Transverse colon (tissue), 4 donors: ENCODE measurements at regions not wholly inside any gene's neighbourhood (a gene's known extent, or its start where the extent isn't known, plus 50 kb on each side); places are given as distances from the start of the nearest gene placed in this dataset.
"Not testable (repeated sequence)": the region's sequence is repeated elsewhere in the genome, so short reads cannot be mapped to it uniquely, and the experiment has no call there.

Source experiments
- DNase-seq: peaks from one replicate; pipeline ENCODE4 v3.0.0-alpha.2; 2019
- H3K27ac ChIP-seq, 4 donors: fragments of 200-600 bp; sonication (generic); 2 replicates each; pipeline ENCODE4 v1.5.1; 2016 to 2018; ENCODE audit warnings: inconsistent platforms in 4 of 4
- H3K27me3 ChIP-seq: fragments of 200-600 bp; sonication (generic); 2 replicates; pipeline ENCODE4 v1.5.1; 2017; ENCODE audit warnings: inconsistent platforms
- H3K36me3 ChIP-seq, 4 donors: fragments of 200-600 bp; sonication (generic); 2 replicates each; pipeline ENCODE4 v1.5.1; 2017 to 2019; ENCODE audit warnings: inconsistent platforms in 4 of 4
- H3K4me1 ChIP-seq, 4 donors: fragments of 200-600 bp; sonication (generic); 2 replicates each; pipeline ENCODE4 v1.5.1; 2017 to 2020; ENCODE audit warnings: inconsistent platforms in 4 of 4
- H3K4me3 ChIP-seq, 4 donors: fragments of 200-600 bp; sonication (generic); 1 replicate in 1 of 4; 2 replicates in 3 of 4; pipeline versions ENCODE4 v1.5.1 to v1.6.1; 2017 to 2019; ENCODE audit warnings: inconsistent platforms in 4 of 4
- H3K9me3 ChIP-seq, 2 donors: fragments of 200-600 bp; sonication (generic); 2 replicates each; pipeline ENCODE4 v1.5.1; 2017 to 2019; ENCODE audit warnings: inconsistent platforms in 2 of 2
- EP300 ChIP-seq: sonication (generic); formaldehyde crosslinking; IDR thresholded peaks from one replicate; pipeline ENCODE4 v1.6.1; 2017; ENCODE audit warnings: antibody characterized with exemption, low read depth
- POLR2A ChIP-seq: fragments of 450-650 bp; IDR thresholded peaks from one replicate; pipeline ENCODE4 v1.6.1; 2016; ENCODE audit warnings: antibody characterized with exemption, mild to moderate bottlenecking, moderate library complexity
- POLR2AphosphoS5 ChIP-seq, 3 donors: sonication (generic); formaldehyde crosslinking; IDR thresholded peaks; one replicate each; pipeline ENCODE4 v1.6.1; 2016; ENCODE audit warnings: antibody characterized with exemption in 3 of 3
- WGBS, 2 donors: methylation state at CpG; one replicate each; pipeline ENCODE4 v1.1.5; 2018; ENCODE audit warnings: low coverage in 1 of 2; 5-methylcytosine and 5-hydroxymethylcytosine counted together
- in situ Hi-C, 4 donors: fragments of 200-750 bp; cut with MboI; loops; one replicate each; pipeline versions ENCODE4 v1.15.0 to v1.15.1; 2017; ENCODE audit warnings: low sequenced_read_pairs in 3 of 4, low pct_ligation_motif_present in 1 of 4, low pct_unique_long_range_greater_than_20kb in 1 of 4
- intact Hi-C: fragments of 100-400 bp; cut with DNase I; formaldehyde crosslinking; loops from one replicate; pipeline ENCODE4 v1.15.1; 2023; ENCODE audit warnings: low total_unique reads
- TF ChIP-seq, protein P1 (sequence below), 5 experiments: fragments of 200-600 bp in 3 of 5; fragments of 450-650 bp in 2 of 5; sonication (generic) in 3 of 5; IDR thresholded peaks; 1 replicate in 2 of 5; 2 replicates in 3 of 5; pipeline ENCODE4 v1.5.1; 2016 to 2017; ENCODE audit warnings: antibody characterized with exemption in 5 of 5, inconsistent platforms in 3 of 5, mild to moderate bottlenecking in 2 of 5, moderate library complexity in 1 of 5

DNA sequence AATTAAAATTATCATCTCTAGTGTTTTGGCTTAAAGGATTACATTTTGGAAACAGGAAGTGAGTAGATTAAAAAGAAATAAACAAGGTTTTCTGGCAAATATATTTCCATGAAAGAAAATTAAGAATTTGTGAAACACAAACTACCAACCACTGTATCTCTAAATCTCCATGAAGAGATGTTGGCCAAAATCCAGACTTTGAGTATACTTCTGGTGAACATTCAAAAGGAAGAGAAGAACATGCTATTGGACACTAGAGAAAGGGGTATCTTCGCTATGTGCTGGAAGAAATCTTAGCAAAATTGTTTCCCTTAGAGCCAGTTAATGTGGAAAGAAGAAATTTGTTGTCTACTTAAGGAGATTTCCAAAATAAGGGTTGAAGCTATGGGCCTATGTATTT is 710.4 kb upstream of the CTNND2 start:
- Histone ChIP-seq H3K27me3 (no peaks in the 10 kb centered on the region), H3K4me3 (no peak overlapping the region), H3K36me3 (no peaks in the 10 kb centered on the region), H3K4me1 (no peaks in the 10 kb centered on the region), H3K9me3 (peaks cover 0 to 6% of the 10 kb centered on the region in 2 donors), H3K27ac (no peak overlapping the region)
- intact Hi-C loops (no loop called here), in situ Hi-C loops (no loop called here)
- 50 to 56% methylated on average over 1 of the region's 1 CpG for WGBS, 2 donors
- no peak for DNase-seq
- TF ChIP-seq POLR2AphosphoS5 (IDR thresholded peaks at IDR 0.05) = no peak
- TF ChIP-seq EP300 = no peak
- no peak for TF ChIP-seq POLR2A
- TF ChIP-seq, protein P1, sequence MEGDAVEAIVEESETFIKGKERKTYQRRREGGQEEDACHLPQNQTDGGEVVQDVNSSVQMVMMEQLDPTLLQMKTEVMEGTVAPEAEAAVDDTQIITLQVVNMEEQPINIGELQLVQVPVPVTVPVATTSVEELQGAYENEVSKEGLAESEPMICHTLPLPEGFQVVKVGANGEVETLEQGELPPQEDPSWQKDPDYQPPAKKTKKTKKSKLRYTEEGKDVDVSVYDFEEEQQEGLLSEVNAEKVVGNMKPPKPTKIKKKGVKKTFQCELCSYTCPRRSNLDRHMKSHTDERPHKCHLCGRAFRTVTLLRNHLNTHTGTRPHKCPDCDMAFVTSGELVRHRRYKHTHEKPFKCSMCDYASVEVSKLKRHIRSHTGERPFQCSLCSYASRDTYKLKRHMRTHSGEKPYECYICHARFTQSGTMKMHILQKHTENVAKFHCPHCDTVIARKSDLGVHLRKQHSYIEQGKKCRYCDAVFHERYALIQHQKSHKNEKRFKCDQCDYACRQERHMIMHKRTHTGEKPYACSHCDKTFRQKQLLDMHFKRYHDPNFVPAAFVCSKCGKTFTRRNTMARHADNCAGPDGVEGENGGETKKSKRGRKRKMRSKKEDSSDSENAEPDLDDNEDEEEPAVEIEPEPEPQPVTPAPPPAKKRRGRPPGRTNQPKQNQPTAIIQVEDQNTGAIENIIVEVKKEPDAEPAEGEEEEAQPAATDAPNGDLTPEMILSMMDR (IDR thresholded peaks at IDR 0.05) = no peak

DNA sequence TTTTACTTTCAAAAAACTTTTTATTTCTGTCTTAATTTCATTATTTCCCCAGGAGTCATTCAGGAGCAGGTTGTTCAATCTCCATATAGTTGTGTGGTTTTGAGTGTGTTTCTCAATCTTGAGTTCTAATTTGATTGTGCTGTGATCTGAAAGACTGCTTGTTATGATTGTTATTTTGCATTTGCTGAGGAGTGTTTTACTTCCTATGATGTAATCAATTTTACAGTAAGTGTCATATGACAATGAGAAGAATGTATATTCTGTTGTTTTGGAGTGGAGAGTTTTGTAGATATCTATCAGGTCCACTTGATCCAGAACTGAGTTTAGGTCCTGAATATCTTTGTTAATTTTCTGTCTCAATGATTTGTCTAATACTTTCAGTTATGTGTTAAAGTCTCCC is 706.9 kb upstream of the CTNND2 start:
- Histone ChIP-seq H3K4me1 (no peaks in the 10 kb centered on the region), H3K27ac (no peak overlapping the region), H3K27me3 (no peaks in the 10 kb centered on the region), H3K4me3 (no peak overlapping the region), H3K9me3 (no peaks in the 10 kb centered on the region), H3K36me3 (no peaks in the 10 kb centered on the region)
- in situ Hi-C loops = no loop called here
- TF ChIP-seq POLR2A (no peak), POLR2AphosphoS5 (IDR thresholded peaks at IDR 0.05) (no peak), EP300 (no peak)
- TF ChIP-seq, protein P1 (IDR thresholded peaks at IDR 0.05) = no peak
- intact Hi-C loops = no loop called here
- DNase-seq = no peak

DNA sequence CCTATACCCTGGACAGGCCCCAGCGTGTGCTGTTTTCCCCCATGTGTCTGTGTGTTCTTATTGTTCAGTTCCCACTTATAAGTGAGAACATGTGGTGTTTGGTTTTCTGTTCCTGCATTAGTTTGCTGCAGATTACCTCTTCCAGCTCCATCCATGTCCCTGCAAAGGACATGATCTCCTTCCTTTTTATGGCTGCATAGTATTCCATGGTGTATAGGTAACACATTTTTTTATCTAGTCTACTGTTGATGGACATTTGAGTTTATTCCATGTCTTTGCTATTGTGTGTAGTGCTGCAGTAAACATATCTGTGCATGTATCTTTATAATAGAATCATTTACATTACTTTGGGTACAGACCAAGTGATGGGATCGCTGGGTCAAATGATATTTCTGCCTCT is 703.6 kb upstream of the CTNND2 start:
- in situ Hi-C loops, H3K9me3 ChIP-seq, H3K4me1 ChIP-seq, DNase-seq, H3K4me3 ChIP-seq, intact Hi-C loops, H3K27ac ChIP-seq, H3K36me3 ChIP-seq, H3K27me3 ChIP-seq: not testable (repeated sequence)
- 0 to 46% methylated on average over 1 to 2 of the region's 2 CpGs for WGBS, 2 donors

DNA sequence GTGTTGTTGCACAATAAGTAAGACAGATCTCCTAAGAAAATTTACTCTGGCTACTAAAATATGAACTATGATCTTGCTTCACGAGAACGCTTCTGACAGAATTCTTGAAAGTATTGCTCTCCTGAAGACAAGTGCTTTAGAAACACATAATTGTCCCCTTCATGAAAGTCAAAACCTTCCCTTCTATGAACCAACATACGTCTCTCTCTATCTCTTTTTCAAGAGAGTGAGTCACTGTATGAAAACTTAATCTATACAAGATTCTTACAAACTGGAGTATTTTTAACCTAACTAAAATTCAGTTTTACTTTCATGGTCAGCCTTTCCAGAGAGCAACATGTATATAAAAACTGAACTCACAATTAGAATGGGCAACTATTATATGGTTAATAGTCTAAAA is 688.0 kb upstream of the CTNND2 start:
- Histone ChIP-seq H3K4me1 (no peaks in the 10 kb centered on the region), H3K4me3 (no peak overlapping the region), H3K27me3 (no peaks in the 10 kb centered on the region), H3K36me3 (no peaks in the 10 kb centered on the region), H3K27ac (no peak overlapping the region), H3K9me3 (no peaks in the 10 kb centered on the region)
- 81 to 85% methylated on average over 3 of the region's 3 CpGs for WGBS, 2 donors
- TF ChIP-seq POLR2AphosphoS5 (IDR thresholded peaks at IDR 0.05) (no peak), EP300 (no peak), POLR2A (no peak)
- TF ChIP-seq, protein P1 (IDR thresholded peaks at IDR 0.05) = no peak
- intact Hi-C loops = no loop called here
- no peak for DNase-seq
- in situ Hi-C loops = no loop called here

DNA sequence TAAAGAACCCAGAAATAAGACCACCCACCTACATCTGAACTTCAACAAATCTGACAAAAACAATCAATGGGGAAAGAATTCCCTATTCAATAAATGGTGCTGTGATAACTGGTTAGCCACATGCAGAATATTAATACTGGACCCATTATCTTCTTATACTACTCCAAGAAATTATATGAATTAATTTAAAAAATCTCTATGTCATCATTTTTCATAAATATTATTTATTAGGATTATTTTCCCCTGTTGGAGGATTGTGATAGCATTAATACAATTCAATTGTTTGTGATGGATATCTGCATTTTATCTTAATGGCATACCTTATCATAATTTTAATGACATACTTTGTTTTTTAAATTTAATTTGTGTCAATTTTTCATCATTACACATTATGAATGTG is 682.2 kb upstream of the CTNND2 start:
- Histone ChIP-seq H3K4me3 (no peak overlapping the region), H3K4me1 (no peaks in the 10 kb centered on the region), H3K36me3 (no peaks in the 10 kb centered on the region), H3K27ac (no peak overlapping the region), H3K9me3 (no peaks in the 10 kb centered on the region), H3K27me3 (no peaks in the 10 kb centered on the region)
- intact Hi-C loops = no loop called here
- TF ChIP-seq, protein P1 (IDR thresholded peaks at IDR 0.05) = no peak
- TF ChIP-seq EP300 (no peak), POLR2AphosphoS5 (IDR thresholded peaks at IDR 0.05) (no peak), POLR2A (no peak)
- DNase-seq = no peak
- in situ Hi-C loops = no loop called here

DNA sequence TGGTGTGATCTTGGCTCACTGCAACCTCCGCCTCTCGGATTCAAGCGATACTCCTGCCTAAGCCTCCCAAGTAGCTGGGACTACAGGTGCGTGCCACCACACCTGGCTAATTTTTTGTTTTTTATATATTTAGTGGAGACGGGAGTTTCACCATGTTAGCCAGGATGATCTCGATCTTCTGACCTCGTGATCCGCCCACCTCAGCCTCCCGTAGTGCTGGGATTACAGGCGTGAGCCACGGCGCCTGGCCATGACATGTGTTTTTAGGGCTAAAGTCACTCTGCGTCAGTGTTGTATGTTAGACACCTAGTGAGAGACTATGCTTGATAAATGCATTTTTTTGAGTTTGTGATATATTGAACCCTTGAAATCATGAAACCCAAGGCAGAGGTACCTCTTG is 674.6 kb upstream of the CTNND2 start:
- in situ Hi-C loops, H3K36me3 ChIP-seq, H3K9me3 ChIP-seq, intact Hi-C loops, DNase-seq, H3K27ac ChIP-seq, H3K4me3 ChIP-seq, H3K27me3 ChIP-seq, H3K4me1 ChIP-seq: not testable (repeated sequence)
- 85 to 89% methylated on average over 12 to 13 of the region's 13 CpGs for WGBS, 2 donors

DNA sequence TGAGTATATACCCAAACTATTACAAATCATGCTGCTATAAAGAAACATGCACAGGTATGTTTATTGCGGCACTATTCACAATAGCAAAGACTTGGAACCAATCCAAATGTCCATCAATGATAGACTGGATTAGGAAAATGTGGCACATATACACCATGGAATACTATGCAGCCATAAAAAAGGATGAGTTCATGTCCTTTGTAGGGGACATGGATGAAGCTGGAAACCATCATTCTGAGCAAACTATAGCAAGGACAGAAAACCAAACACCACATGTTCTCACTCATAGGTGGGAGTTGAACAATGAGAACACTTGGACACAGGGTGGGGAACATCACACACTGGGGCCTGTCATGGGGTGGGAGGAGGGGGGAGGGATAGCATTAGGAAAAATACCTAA is 672.7 kb upstream of the CTNND2 start:
- H3K27ac ChIP-seq = not testable (repeated sequence)

More for the DNA sequence above, 672.7 kb upstream of the CTNND2 start:
- H3K36me3 ChIP-seq, intact Hi-C loops, DNase-seq, H3K4me3 ChIP-seq, H3K4me1 ChIP-seq, H3K27me3 ChIP-seq, H3K9me3 ChIP-seq, in situ Hi-C loops: not testable (repeated sequence)
- WGBS, 2 donors = 87% methylated on average over 1 of the region's 1 CpG; no CpG with 5 or more reads in 1 of the 2 donors
